ENCODE measurements at regions not wholly inside any gene's neighbourhood (a gene's known extent, or its start where the extent isn't known, plus 50 kb on each side); places are given as distances from the start of the nearest gene placed in this dataset.

- TF ChIP-seq CTCF (IDR thresholded peaks at IDR 0.05) (no peak), POLR2A (IDR thresholded peaks at IDR 0.05) (no peak)
These were observed 95.0 kb downstream of the SPP2 start for GRCh38 chr2:234145511-234145910.
